ENCODE measurements at regions not wholly inside any gene's neighbourhood (a gene's known extent, or its start where the extent isn't known, plus 50 kb on each side); places are given as distances from the start of the nearest gene placed in this dataset.

GRCh38 chr9:1429297-1429696 lies 379.1 kb downstream of the DMRT2 start:
- no peak for DNase-seq (ENCODE audit: low read depth in 2 of 2)

- no peak for DNase-seq (ENCODE audit: low read depth in 2 of 2)
Measured at GRCh38 chr9:1431461-1431860, 381.3 kb downstream of the DMRT2 start.

- DNase-seq (ENCODE audit: low read depth in 2 of 2), result no peak
Measured at GRCh38 chr9:1434052-1434767, 384.1 kb downstream of the DMRT2 start.

GRCh38 chr9:1434811-1435210 lies 384.7 kb downstream of the DMRT2 start:
- DNase-seq (ENCODE audit: low read depth in 2 of 2), result no peak

- DNase-seq (ENCODE audit: low read depth in 2 of 2), result no peak
Measured at GRCh38 chr9:1440256-1440655, 390.1 kb downstream of the DMRT2 start.

- DNase-seq (ENCODE audit: low read depth in 2 of 2), result no peak
Measured at GRCh38 chr9:1442105-1442504, 391.9 kb downstream of the DMRT2 start.

GRCh38 chr9:1443450-1443849 lies 393.3 kb downstream of the DMRT2 start:
- DNase-seq (ENCODE audit: low read depth in 2 of 2), result no peak

- DNase-seq (ENCODE audit: low read depth in 2 of 2), result no peak
Measured at GRCh38 chr9:1446671-1447070, 396.5 kb downstream of the DMRT2 start.

- DNase-seq (ENCODE audit: low read depth in 2 of 2), result no peak
Measured at GRCh38 chr9:1453636-1454035, 403.5 kb downstream of the DMRT2 start.

GRCh38 chr9:1454211-1454610 lies 404.1 kb downstream of the DMRT2 start:
- no peak for DNase-seq (ENCODE audit: low read depth in 2 of 2)

- DNase-seq (ENCODE audit: low read depth in 2 of 2), result no peak
Measured at GRCh38 chr9:1454616-1455347, 404.6 kb downstream of the DMRT2 start.

- DNase-seq (ENCODE audit: low read depth in 2 of 2), result no peak
Measured at GRCh38 chr9:1455766-1456165, 405.6 kb downstream of the DMRT2 start.

- no peak for DNase-seq (ENCODE audit: low read depth in 2 of 2)
Measured at GRCh38 chr9:1456301-1457024, 406.3 kb downstream of the DMRT2 start.

- DNase-seq (ENCODE audit: low read depth in 2 of 2), result no peak
Measured at GRCh38 chr9:1457460-1457859, 407.3 kb downstream of the DMRT2 start.

- DNase-seq (ENCODE audit: low read depth in 2 of 2), result no peak
Measured at GRCh38 chr9:1458503-1458902, 408.3 kb downstream of the DMRT2 start.

- no peak for DNase-seq (ENCODE audit: low read depth in 2 of 2)
Measured at GRCh38 chr9:1460143-1460769, 410.1 kb downstream of the DMRT2 start.

- DNase-seq (ENCODE audit: low read depth in 2 of 2), result no peak
Measured at GRCh38 chr9:1461812-1462211, 411.7 kb downstream of the DMRT2 start.

- DNase-seq (ENCODE audit: low read depth in 2 of 2), result no peak
Measured at GRCh38 chr9:1462626-1463308, 412.6 kb downstream of the DMRT2 start.

GRCh38 chr9:1469996-1470395 lies 419.8 kb downstream of the DMRT2 start:
- no peak for DNase-seq (ENCODE audit: low read depth in 2 of 2)

GRCh38 chr9:1473956-1474634 lies 423.9 kb downstream of the DMRT2 start:
- DNase-seq (ENCODE audit: low read depth in 2 of 2), result no peak

- no peak for DNase-seq (ENCODE audit: low read depth in 2 of 2)
Measured at GRCh38 chr9:1474671-1475070, 424.5 kb downstream of the DMRT2 start.
